ENCODE measurements at regions not wholly inside any gene's neighbourhood (a gene's known extent, or its start where the extent isn't known, plus 50 kb on each side); places are given as distances from the start of the nearest gene placed in this dataset.

GRCh38 chr9:135290566-135290965 is 189.0 kb upstream of the PPP1R26 start:
- peaks cover 3 to 6% (median 5%) of the 10 kb centered on the region in 4 donors for H3K4me1 ChIP-seq
- H3K4me3 ChIP-seq, result no peak overlapping the region
- H3K36me3 ChIP-seq, result no peaks in the 10 kb centered on the region
- no peaks in the 10 kb centered on the region for H3K9me3 ChIP-seq
- 72 to 80% (median 73%) methylated on average over 9 of the region's 9 CpGs for WGBS, 5 donors
- TF ChIP-seq POLR2A (IDR thresholded peaks at IDR 0.05) (no peak), POLR2AphosphoS5 (IDR thresholded peaks at IDR 0.05) (no peak), EP300 (IDR thresholded peaks at IDR 0.05) (no peak)
- TF ChIP-seq, protein P1, sequence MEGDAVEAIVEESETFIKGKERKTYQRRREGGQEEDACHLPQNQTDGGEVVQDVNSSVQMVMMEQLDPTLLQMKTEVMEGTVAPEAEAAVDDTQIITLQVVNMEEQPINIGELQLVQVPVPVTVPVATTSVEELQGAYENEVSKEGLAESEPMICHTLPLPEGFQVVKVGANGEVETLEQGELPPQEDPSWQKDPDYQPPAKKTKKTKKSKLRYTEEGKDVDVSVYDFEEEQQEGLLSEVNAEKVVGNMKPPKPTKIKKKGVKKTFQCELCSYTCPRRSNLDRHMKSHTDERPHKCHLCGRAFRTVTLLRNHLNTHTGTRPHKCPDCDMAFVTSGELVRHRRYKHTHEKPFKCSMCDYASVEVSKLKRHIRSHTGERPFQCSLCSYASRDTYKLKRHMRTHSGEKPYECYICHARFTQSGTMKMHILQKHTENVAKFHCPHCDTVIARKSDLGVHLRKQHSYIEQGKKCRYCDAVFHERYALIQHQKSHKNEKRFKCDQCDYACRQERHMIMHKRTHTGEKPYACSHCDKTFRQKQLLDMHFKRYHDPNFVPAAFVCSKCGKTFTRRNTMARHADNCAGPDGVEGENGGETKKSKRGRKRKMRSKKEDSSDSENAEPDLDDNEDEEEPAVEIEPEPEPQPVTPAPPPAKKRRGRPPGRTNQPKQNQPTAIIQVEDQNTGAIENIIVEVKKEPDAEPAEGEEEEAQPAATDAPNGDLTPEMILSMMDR (IDR thresholded peaks at IDR 0.05), result no peak
- no peak for DNase-seq
- H3K27me3 ChIP-seq, result peaks cover 0 to 14% (median 0%) of the 10 kb centered on the region in 3 donors
- H3K27ac ChIP-seq, result no peak overlapping the region
- intact Hi-C loops (cut with DNase I; ENCODE audit: low total_unique reads), result no loop called here

- Histone ChIP-seq H3K4me1 (peaks cover 3 to 6% (median 5%) of the 10 kb centered on the region in 4 donors), H3K9me3 (no peaks in the 10 kb centered on the region), H3K27me3 (peaks cover 0 to 14% (median 0%) of the 10 kb centered on the region in 3 donors), H3K36me3 (no peaks in the 10 kb centered on the region), H3K27ac (no peak overlapping the region), H3K4me3 (no peak overlapping the region)
- intact Hi-C loops (cut with DNase I; ENCODE audit: low total_unique reads), result no loop called here
- DNase-seq, result no peak
- 56 to 74% (median 62%) methylated on average over 17 of the region's 17 CpGs for WGBS, 5 donors
- TF ChIP-seq EP300 (IDR thresholded peaks at IDR 0.05) (no peak), POLR2A (IDR thresholded peaks at IDR 0.05) (no peak), POLR2AphosphoS5 (IDR thresholded peaks at IDR 0.05) (no peak)
- TF ChIP-seq, protein P1 (IDR thresholded peaks at IDR 0.05), result no peak
These were observed 188.4 kb upstream of the PPP1R26 start for GRCh38 chr9:135291165-135291564.

DNA sequence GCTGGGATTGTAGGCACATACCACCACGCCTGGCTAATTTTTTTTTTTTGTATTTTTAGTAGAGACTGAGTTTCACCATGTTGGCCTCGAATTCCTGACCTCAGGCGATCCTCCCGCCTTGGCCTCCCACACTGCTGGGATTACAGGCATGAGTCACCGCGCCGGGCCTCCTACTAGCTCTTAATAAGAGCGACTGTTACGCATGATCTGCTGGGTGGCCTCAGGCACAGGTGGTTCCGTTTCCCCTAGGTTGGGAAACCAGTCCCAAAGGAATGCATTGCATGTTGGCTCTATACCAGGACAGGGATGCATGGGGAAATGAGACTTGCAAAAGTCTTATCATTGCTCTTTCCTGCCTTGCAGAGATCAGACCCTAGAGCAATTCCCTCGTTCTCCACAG is 184.7 kb upstream of the PPP1R26 start:
- Histone ChIP-seq H3K9me3 (no peaks in the 10 kb centered on the region), H3K27me3 (peaks cover 0 to 34% (median 6%) of the 10 kb centered on the region in 3 donors), H3K27ac (no peak overlapping the region), H3K36me3 (no peaks in the 10 kb centered on the region), H3K4me1 (peaks cover 0 to 15% (median 5%) of the 10 kb centered on the region in 4 donors), H3K4me3 (no peak overlapping the region)
- DNase-seq, result no peak
- 88 to 92% (median 92%) methylated on average over 10 to 11 of the region's 11 CpGs for WGBS, 5 donors
- TF ChIP-seq, protein P1 (IDR thresholded peaks at IDR 0.05), result no peak
- intact Hi-C loops (cut with DNase I; ENCODE audit: low total_unique reads), result no loop called here

GRCh38 chr9:135295551-135296300 is 183.9 kb upstream of the PPP1R26 start:
- Histone ChIP-seq H3K27ac (no peak overlapping the region), H3K9me3 (no peaks in the 10 kb centered on the region), H3K27me3 (peaks cover 0 to 36% (median 15%) of the 10 kb centered on the region in 3 donors), H3K36me3 (no peaks in the 10 kb centered on the region), H3K4me3 (no peak overlapping the region), H3K4me1 (peaks cover 0 to 9% (median 3%) of the 10 kb centered on the region in 4 donors)
- 68 to 78% (median 72%) methylated on average over 11 of the region's 11 CpGs for WGBS, 5 donors
- TF ChIP-seq EP300 (IDR thresholded peaks at IDR 0.05) (no peak), POLR2AphosphoS5 (IDR thresholded peaks at IDR 0.05) (no peak), POLR2A (IDR thresholded peaks at IDR 0.05) (no peak)
- TF ChIP-seq, protein P1 (IDR thresholded peaks at IDR 0.05), result no peak
- intact Hi-C loops (cut with DNase I; ENCODE audit: low total_unique reads), result no loop called here
- no peak for DNase-seq

Data from stomach (tissue), 8 donors.